T-helper 1 cell (primary cell): ENCODE measurements at regions not wholly inside any gene's neighbourhood (a gene's known extent, or its start where the extent isn't known, plus 50 kb on each side); places are given as distances from the start of the nearest gene placed in this dataset.

Experiments used
- DNase-seq, 5 donors: peaks; one replicate each; pipeline ENCODE4 v3.0.0-alpha.2; 2012 to 2020

GRCh38 chr1:59028048-59028447, 244.2 kb upstream of the JUN start:
- DNase-seq: no peak

- DNase-seq: no peak
These were observed 245.7 kb upstream of the JUN start for GRCh38 chr1:59029411-59030167.

DNA sequence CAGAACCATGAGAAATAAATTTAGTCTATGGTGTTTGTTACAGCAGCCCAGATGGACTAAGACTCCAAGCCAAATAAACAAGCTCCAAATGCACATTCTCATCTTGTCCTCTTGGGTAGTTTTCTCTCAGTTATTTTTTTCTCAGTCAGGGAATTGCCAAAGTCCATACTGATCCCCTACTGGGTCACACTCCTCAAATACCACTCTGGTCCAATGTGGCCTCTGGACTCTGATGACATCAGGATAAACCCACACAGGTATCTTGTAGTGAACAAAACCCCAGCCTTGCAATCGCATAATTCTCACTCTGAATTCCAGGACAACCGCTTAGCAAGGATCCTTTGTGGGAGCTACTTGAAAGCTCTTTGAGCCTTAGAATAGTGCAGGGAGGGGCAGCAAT, 248.4 kb upstream of the JUN start:
- no peak for DNase-seq

- no peak for DNase-seq
These were observed 249.9 kb upstream of the JUN start for GRCh38 chr1:59033761-59034160.

DNA sequence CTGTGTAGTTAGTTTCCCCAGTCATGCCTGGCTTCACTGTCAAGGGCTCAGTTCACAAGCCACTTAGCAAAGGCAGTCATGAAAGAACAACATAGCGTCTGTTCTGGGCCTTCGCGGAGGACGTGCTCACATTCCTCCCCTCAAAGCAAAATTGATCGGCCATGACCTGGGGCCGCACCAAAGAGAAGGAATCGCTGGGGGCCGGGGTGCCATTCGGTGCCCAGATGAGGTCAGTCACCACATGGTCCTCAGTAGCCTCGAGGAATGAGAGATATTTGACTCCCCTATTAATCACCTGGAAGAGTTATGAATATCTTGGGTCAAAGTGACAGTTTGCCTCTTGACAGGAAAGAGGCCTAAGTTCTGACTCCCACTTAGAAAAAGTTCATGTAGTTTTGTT, 251.1 kb upstream of the JUN start:
- DNase-seq: no peak

GRCh38 chr1:59039551-59039950, 255.7 kb upstream of the JUN start:
- DNase-seq: no peak

DNA sequence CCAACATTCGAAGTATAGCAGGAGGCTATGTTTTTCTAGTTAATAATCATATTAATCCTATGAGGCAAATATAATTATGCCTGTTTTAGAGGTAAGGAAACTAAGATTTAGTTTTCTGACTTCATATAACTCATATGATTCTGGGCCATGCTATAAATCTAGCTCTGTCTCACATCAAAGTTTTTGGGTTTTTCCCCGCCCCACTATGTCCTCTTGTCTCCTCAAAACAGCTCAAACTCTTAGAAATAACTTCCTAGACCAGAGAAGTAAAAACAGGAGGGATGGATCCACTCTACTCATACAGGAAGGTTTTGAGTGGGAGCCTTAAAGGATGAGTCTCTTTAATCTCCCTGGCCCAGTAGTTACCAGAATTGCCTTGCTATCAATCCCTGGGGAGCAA, 256.4 kb upstream of the FGGY start:
- no peak for DNase-seq

DNA sequence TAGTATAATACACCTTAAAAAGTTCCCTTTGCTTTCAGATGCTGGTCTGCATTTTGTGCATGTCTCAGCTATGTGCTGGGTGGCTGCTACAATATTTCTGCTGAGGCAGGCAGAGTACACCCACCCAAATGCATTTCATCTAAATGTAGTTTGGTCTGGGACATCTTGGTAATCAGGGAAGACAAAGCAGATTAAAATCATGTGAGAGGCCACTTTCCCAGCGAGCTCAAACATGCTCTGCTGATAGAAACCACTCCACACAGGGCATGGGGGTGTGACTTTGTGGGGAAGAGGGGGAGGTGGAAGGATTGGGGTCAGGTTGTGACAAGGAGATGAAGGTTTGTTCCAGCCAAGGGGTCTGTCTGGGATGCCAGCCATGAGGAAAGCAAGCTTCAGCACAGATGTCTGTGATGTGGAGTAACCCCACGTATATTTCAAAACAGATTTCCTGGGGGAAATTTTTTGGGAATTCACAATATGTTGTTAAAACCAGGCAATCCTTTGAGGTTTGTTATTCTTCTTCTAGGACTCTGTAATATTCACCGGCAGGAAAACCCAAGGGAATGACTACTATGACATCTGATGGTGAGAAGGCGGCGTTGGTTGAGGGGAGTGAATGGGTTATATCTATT, 255.1 kb upstream of the FGGY start:
- no peak for DNase-seq

DNA sequence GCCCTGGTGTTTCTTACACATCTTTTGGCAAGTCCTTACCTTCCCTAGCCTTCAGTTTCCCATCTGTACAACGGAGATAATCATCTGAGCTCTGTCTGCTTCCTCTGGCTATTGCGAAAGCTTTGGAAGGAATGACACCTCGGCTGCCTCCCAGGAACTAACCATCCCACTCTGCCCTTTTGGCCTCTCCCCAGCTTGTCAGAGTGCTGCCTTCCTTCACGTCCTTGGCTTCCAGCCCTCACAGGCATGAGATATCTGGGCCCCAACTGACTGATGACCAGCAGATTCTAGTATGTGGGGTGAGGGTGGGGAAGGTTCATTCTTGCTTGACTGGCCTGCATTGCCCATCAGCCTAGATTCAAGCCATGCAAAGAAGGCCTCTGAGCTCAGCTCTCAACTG, 253.1 kb upstream of the FGGY start:
- DNase-seq: no peak

GRCh38 chr1:59044535-59045121, 252.3 kb upstream of the FGGY start:
- peak in 1 of 5 donors; percentile 43 for DNase-seq

GRCh38 chr1:59045137-59045536, 251.8 kb upstream of the FGGY start:
- peak in 1 of 5 donors; percentile 40 for DNase-seq

DNA sequence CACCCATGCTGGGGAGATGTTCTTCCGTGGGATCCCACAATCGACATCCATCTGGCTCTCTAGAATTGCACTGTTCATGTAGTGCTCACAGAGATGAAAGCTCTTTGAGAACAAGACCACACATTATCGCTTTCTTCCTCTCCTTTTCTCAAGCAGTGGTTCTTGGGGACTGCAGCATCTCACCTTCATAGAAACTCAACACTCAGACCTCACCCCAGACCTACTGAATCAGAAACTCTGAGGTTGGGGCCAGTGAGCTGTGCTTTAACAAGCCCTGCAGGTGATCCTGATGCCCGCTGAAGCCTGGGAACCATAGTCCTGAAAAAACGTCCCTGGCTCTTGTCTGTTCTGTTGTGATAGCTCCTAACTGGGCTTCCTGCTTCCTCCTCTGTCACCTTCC, 251.3 kb upstream of the FGGY start:
- peak in 1 of 5 donors; percentile 31 for DNase-seq

GRCh38 chr1:59046134-59046533, 250.8 kb upstream of the FGGY start:
- DNase-seq: no peak

DNA sequence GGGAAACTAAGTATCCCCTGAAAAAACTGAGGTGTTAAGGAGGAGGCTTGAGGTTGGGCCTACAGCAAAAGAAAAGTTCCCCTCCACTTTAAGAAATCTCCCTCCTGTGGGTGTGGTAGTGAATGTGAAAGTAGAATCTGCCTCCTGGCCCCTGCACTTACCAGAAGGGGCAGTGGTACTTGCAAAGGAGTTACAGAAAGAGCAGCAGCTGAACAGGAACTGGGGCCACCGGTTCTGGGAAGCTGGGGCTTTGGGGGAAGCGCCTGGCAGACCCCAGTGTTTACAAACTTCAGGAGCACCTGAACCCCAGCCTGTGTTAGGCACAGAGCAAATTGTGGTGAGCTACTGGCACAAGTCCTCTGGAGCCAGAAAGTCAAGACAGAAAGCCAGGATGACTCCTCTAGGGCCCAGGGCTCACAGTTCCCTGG, 250.2 kb upstream of the FGGY start:
- DNase-seq: peak in 1 of 5 donors; percentile 86

GRCh38 chr1:59051007-59051406, 245.9 kb upstream of the FGGY start:
- DNase-seq: no peak

GRCh38 chr1:59052166-59052590, 244.7 kb upstream of the FGGY start:
- DNase-seq: no peak

- DNase-seq: no peak
These were observed 242.7 kb upstream of the FGGY start for GRCh38 chr1:59054172-59054571.

DNA sequence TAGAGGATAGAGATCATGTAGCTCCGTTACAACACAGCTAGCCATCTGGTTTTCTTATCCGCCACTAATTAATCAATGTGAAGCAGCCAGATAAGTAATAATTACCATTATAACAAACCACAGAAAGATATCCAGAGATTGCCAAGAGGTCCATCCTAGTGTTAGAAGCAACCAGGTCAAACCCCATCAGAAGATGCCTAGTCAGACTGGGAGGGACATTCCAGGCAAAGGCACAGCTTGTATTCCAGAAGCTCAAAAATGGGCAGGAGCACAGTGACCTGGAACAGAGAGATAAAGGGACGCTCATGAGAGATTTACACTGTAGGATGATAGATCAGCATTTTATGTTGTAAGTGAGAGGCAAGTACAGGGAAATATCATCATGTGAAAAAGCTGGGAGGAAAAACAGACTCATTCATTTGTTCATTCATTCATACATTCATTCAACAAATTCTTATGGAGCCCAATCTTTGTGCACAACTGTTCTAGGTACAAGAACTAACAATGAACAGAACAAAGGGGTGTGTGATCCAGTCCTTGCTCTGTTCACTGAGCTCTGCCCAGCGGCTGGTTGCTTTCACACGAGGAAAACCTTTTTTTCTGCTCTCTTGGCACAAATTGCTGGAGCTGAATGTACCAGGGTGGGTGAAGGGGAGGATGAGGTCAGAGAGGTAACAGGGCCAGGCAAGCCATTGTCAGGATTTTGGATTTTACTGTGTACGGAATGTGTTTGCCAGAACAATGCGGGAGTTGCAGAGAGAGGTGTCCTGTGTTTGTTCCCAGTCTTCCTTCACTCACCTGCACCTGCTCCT, 240.8 kb upstream of the FGGY start:
- no peak for DNase-seq

- no peak for DNase-seq
These were observed 239.6 kb upstream of the FGGY start for GRCh38 chr1:59057211-59057694.

- DNase-seq: no peak
These were observed 239.1 kb upstream of the FGGY start for GRCh38 chr1:59057796-59058195.

DNA sequence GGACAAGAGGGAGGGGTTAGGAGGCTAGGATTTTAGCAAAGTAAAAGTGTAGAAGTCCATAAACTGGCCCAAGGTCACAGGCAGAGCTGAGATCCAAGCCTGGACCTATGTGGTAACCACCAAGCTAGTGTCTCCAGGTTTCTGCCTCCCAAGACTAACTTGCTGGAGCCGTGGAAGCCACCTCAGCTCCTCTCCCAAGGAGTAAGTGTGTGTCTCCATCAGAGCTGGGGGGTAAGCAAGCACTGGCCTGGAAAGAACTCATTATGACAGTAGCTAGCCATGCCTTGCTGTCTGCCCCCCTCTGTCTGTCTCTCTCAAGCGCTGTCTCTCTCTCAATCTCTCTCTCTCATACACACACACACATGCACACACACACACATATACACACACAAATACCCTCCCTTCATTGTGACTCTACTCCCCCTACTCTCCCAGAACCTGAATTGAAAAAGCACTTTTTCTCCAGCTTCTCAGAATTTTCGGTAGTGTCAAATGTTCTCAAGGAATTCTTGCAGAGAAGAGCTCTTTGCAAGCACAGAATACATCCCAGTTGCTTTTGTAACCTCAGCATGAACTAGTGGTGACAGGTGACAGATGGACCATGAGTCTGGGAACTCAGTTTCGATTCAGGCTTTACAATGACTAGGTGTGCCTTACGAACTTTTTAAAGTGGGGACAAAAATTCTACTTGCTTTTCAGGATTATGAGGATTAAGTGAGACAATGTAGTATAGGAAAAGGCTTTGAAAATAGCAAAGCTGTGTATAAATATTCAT, 238.0 kb upstream of the FGGY start:
- no peak for DNase-seq

DNA sequence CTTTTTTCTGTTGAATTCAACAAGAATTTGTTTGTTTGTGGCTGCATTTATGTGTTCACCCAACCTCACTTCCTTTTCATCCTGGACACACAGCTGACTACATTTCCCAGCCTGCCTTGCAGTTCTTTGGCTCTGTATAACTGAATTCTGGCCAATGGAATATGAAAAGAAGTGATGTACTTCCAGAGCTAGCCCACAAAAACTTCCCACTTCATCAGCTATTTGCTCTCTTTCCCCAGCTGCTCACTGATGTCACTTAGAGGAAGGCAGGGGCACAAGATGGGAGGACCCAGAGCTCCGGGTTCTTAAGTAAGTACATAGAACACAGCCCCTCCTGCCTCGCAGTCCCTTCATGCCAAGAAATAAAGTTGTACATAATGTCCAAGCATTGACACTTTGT, 235.0 kb upstream of the FGGY start:
- no peak for DNase-seq
